ENCODE measurements at regions not wholly inside any gene's neighbourhood (a gene's known extent, or its start where the extent isn't known, plus 50 kb on each side); places are given as distances from the start of the nearest gene placed in this dataset.

DNA sequence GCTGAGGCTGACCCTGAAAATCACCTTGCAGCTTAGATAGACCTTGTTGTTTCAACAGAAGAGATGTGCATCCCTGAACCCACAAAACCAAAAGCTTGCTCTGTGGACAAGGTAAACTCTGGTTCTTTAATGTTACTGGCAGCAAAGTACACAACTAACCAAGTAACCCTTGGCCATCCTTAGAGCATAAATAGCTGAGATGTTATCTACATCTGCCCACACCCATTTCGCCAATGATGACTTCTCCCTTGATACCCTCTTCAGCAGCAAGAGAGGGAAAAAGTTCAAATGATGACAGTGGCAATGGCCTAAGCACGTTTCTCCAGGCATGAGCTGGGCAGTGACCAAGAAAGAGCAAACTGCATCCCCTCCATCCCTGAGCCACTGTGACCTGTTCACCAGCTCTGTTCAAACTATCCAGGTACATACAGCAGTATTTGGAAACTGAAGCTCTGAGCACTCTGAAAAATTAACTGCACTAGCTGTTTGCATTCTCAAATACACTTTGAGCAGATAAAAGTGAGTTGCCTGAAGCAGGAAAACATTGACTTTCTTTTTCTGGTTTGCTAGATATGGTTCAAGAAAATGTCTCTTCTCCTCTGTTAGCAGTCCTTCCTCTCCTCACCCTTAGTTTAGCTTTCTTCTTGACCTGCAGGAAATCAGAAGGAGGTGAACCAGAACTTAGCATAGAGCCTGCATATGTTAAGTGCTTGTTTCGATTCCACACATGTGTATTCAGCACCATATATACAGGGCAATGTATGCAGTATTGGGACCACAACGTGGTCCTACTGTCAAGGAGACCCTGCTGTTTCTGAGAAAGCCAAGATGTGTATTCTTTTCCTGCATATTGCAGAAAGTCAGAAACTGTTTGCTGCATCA lies 231.7 kb downstream of the FOXO1 start:
- Histone ChIP-seq H3K9me2 (replicated peaks; ENCODE audit: insufficient read depth) (no peaks in the 10 kb centered on the region), H4K20me1 (ENCODE audit: insufficient read depth, poor library complexity, severe bottlenecking) (no peaks in the 10 kb centered on the region), H3K4me1 (ENCODE audit: insufficient read depth) (peaks cover 4% of the 10 kb centered on the region), H2AFZ (no peak overlapping the region), H3K27ac (no peak overlapping the region), H3K27me3 (no peaks in the 10 kb centered on the region), H3K36me3 (replicated peaks; ENCODE audit: insufficient read depth, low read depth) (no peaks in the 10 kb centered on the region), H3K4me3 (no peak overlapping the region), H3K9me3 (ENCODE audit: low read depth) (no peaks in the 10 kb centered on the region), H3K79me2 (no peaks in the 10 kb centered on the region), H3K4me2 (no peak overlapping the region)
- WGBS (ENCODE audit: low lambda C conversion rate, missing lambda C conversion rate), result 82% methylated on average over 4 of the region's 4 CpGs
- TF ChIP-seq EZH2phosphoT487 (IDR thresholded peaks at IDR 0.05; ENCODE audit: low read depth, severe bottlenecking, unreplicated experiment) (no peak), EZH2 (IDR thresholded peaks at IDR 0.05; ENCODE audit: borderline replicate concordance) (no peak)
- TF ChIP-seq, protein P1, sequence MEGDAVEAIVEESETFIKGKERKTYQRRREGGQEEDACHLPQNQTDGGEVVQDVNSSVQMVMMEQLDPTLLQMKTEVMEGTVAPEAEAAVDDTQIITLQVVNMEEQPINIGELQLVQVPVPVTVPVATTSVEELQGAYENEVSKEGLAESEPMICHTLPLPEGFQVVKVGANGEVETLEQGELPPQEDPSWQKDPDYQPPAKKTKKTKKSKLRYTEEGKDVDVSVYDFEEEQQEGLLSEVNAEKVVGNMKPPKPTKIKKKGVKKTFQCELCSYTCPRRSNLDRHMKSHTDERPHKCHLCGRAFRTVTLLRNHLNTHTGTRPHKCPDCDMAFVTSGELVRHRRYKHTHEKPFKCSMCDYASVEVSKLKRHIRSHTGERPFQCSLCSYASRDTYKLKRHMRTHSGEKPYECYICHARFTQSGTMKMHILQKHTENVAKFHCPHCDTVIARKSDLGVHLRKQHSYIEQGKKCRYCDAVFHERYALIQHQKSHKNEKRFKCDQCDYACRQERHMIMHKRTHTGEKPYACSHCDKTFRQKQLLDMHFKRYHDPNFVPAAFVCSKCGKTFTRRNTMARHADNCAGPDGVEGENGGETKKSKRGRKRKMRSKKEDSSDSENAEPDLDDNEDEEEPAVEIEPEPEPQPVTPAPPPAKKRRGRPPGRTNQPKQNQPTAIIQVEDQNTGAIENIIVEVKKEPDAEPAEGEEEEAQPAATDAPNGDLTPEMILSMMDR (IDR thresholded peaks at IDR 0.05; ENCODE audit: poor library complexity), result no peak
- no peak for DNase-seq (ENCODE audit: low spot score)

DNA sequence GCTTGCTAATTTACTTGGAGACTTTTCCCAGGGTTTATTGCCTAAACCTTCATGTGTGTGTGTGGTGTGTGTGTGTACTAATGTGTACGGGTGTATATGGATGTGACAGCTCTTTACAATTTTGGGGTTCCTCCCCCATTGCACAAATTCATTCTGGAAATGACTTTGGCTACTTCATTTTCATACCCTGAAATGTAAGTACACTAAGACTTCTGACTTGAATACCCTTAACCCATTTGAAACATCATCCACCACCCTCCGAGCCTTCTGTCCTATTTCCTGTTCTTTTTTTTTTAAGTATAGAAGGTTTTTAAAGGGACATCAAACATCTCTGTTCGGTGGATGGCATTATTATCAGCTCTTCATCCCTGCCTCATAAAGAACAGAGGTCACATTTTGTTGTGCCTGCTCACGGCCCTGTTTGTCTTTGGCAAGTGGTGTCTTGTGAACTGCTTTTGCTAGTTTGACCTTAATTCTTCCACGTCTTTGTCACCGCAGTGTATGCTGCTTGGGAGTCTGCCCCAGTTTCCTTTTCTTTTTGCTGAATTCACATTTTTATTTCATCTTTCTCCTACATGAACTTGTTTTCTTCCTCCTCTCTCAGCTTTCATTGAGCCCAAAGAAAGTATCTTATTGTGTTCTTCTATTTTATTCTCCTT lies 228.3 kb downstream of the FOXO1 start:
- H3K4me1 ChIP-seq (ENCODE audit: insufficient read depth), result peaks cover 15% of the 10 kb centered on the region
- no peak for DNase-seq (ENCODE audit: low spot score)
- H4K20me1 ChIP-seq (ENCODE audit: insufficient read depth, poor library complexity, severe bottlenecking), result no peaks in the 10 kb centered on the region
- no peaks in the 10 kb centered on the region for H3K36me3 ChIP-seq (replicated peaks; ENCODE audit: insufficient read depth, low read depth)
- TF ChIP-seq EZH2phosphoT487 (IDR thresholded peaks at IDR 0.05; ENCODE audit: low read depth, severe bottlenecking, unreplicated experiment) (no peak), EZH2 (IDR thresholded peaks at IDR 0.05; ENCODE audit: borderline replicate concordance) (no peak)
- TF ChIP-seq, protein P1 (IDR thresholded peaks at IDR 0.05; ENCODE audit: poor library complexity), result no peak
- no peaks in the 10 kb centered on the region for H3K27me3 ChIP-seq
- no peaks in the 10 kb centered on the region for H3K79me2 ChIP-seq
- H3K9me3 ChIP-seq (ENCODE audit: low read depth), result no peaks in the 10 kb centered on the region
- peak overlapping the region; percentile 72 for H3K4me2 ChIP-seq
- H3K4me3 ChIP-seq, result no peak overlapping the region
- WGBS (ENCODE audit: low lambda C conversion rate, missing lambda C conversion rate), result 63% methylated on average over 6 of the region's 6 CpGs
- H2AFZ ChIP-seq, result peak overlapping the region; percentile 31
- no peak overlapping the region for H3K27ac ChIP-seq
- no peaks in the 10 kb centered on the region for H3K9me2 ChIP-seq (replicated peaks; ENCODE audit: insufficient read depth)

DNA sequence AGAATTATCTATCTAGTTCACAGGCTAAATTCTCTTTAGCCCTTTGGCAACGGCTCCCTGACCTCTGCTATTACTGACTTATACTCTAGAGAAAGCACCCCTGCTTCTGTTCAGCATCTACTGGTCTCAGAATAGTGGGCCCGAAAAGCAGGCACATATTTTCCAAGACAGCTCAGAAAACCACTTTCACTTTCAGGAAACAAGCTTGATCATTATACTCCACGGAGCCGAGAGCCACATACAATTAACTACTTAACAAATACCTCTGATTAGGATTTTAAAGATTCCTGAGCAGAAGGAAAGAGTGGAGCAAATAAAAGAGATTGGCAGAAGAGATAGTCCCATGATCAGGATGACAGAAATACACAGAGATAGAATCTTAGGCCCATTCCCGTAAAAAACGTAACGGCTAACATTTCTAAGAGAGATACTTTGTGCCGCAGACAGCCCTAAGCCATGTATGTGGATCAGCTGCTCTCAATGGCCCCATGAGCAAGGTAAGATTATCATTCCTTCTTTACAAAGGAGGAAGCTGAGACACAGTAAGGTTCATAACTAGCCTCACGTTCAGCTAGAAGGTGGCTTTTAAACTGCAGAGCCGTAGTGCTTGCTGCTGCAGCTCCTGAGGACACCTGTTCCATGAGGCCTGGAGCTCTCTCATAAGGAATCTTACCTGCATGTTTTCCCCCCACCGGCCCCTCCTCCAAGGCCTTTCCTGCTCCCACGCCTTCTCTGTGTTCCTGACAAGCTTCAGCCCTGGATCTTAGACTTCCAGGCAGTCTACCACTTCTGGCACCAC lies 227.2 kb downstream of the FOXO1 start:
- 48% methylated on average over 12 of the region's 12 CpGs for WGBS (ENCODE audit: low lambda C conversion rate, missing lambda C conversion rate)
- H3K4me2 ChIP-seq, result peak overlapping the region; percentile 72
- peak overlapping the region; percentile 31 for H2AFZ ChIP-seq
- H3K27ac ChIP-seq, result peak overlapping the region; percentile 38
- no peaks in the 10 kb centered on the region for H3K27me3 ChIP-seq
- peaks cover 15% of the 10 kb centered on the region for H3K4me1 ChIP-seq (ENCODE audit: insufficient read depth)
- H3K9me2 ChIP-seq (replicated peaks; ENCODE audit: insufficient read depth), result no peaks in the 10 kb centered on the region
- H3K4me3 ChIP-seq, result no peak overlapping the region
- H3K79me2 ChIP-seq, result no peaks in the 10 kb centered on the region
- TF ChIP-seq EZH2phosphoT487 (IDR thresholded peaks at IDR 0.05; ENCODE audit: low read depth, severe bottlenecking, unreplicated experiment), result no peak
- TF ChIP-seq, protein P1 (IDR thresholded peaks at IDR 0.05; ENCODE audit: poor library complexity), result no peak
- no peak for TF ChIP-seq EZH2 (IDR thresholded peaks at IDR 0.05; ENCODE audit: borderline replicate concordance)
- H3K36me3 ChIP-seq (replicated peaks; ENCODE audit: insufficient read depth, low read depth), result no peaks in the 10 kb centered on the region
- DNase-seq (ENCODE audit: low spot score), result peak; percentile 32
- H3K9me3 ChIP-seq (ENCODE audit: low read depth), result no peaks in the 10 kb centered on the region
- no peaks in the 10 kb centered on the region for H4K20me1 ChIP-seq (ENCODE audit: insufficient read depth, poor library complexity, severe bottlenecking)
